ENCODE measurements at regions not wholly inside any gene's neighbourhood (a gene's known extent, or its start where the extent isn't known, plus 50 kb on each side); places are given as distances from the start of the nearest gene placed in this dataset.

DNA sequence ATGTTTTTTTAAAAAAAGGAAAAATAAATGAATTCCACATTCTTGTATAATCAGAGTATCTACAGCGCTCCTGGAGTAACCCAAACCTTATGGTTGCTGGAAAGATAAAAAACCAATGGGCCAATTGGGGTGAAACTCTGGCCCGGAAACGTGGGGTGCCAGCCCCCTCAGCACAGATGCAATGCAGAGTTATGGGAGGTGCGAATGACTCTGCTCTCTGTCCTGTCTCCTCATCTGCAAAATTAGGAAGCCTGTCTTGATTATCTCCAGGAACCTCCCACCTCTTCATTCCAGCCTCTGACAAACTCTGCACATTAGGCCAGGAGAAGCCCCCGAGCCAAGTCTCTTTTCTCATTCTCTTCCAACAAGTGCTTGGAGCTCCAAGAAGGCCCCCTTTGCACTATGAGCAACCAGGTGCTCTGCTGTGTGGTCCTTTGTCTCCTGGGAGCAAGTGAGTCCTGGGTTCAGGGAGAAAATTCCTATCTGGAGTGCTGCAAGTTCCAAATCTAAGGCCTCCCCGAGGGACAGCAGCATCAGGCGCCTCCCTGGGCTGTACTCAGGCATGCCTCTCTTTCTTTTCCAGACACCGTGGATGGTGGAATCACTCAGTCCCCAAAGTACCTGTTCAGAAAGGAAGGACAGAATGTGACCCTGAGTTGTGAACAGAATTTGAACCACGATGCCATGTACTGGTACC is 130.5 kb upstream of the PRSS1 start:
- no peak for ATAC-seq
- Mint-ChIP-seq H3K27me3 (peaks cover 65% of the 10 kb centered on the region), H3K27ac (no peak overlapping the region), H3K9me3 (no peaks in the 10 kb centered on the region), H3K4me1 (no peaks in the 10 kb centered on the region), H3K36me3 (no peaks in the 10 kb centered on the region), H3K4me3 (no peak overlapping the region)

GRCh38 chr7:142616842-142617241 is 132.4 kb upstream of the PRSS1 start:
- Mint-ChIP-seq H3K9me3 (no peaks in the 10 kb centered on the region), H3K4me3 (no peak overlapping the region), H3K4me1 (no peaks in the 10 kb centered on the region), H3K27ac (no peak overlapping the region), H3K27me3 (peaks cover 70% of the 10 kb centered on the region), H3K36me3 (no peaks in the 10 kb centered on the region)
- ATAC-seq: no peak

DNA sequence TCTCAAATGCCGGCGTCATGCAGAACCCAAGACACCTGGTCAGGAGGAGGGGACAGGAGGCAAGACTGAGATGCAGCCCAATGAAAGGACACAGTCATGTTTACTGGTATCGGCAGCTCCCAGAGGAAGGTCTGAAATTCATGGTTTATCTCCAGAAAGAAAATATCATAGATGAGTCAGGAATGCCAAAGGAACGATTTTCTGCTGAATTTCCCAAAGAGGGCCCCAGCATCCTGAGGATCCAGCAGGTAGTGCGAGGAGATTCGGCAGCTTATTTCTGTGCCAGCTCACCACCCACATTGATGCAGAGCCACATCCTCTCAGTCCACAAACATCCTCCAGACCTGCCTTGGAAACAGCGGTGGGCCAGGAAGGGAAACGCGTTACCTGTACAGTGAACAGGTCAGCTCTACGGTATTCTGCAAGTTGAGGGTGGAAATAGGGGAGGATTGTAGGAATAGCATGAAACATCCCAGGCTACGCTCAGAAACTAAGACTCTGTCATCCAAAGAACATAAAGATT is 133.1 kb upstream of the PRSS1 start:
- Mint-ChIP-seq H3K36me3 (no peaks in the 10 kb centered on the region), H3K27ac (no peak overlapping the region), H3K4me1 (no peaks in the 10 kb centered on the region), H3K9me3 (no peaks in the 10 kb centered on the region), H3K27me3 (peaks cover 75% of the 10 kb centered on the region), H3K4me3 (no peak overlapping the region)
- no peak for ATAC-seq

GRCh38 chr7:142615508-142615907 is 133.8 kb upstream of the PRSS1 start:
- no peak overlapping the region for H3K27ac Mint-ChIP-seq

GRCh38 chr7:142614116-142614515 is 135.2 kb upstream of the PRSS1 start:
- Mint-ChIP-seq H3K4me3 (no peak overlapping the region), H3K36me3 (no peaks in the 10 kb centered on the region), H3K27me3 (peaks cover 67% of the 10 kb centered on the region), H3K27ac (no peak overlapping the region), H3K4me1 (no peaks in the 10 kb centered on the region), H3K9me3 (no peaks in the 10 kb centered on the region)
- no peak for ATAC-seq

More at GRCh38 chr7:142615508-142615907, 133.8 kb upstream of the PRSS1 start:
- no peak for ATAC-seq
- H3K27me3 Mint-ChIP-seq: peaks cover 74% of the 10 kb centered on the region
- H3K4me3 Mint-ChIP-seq: no peak overlapping the region
- no peaks in the 10 kb centered on the region for H3K4me1 Mint-ChIP-seq
- H3K9me3 Mint-ChIP-seq: no peaks in the 10 kb centered on the region
- H3K36me3 Mint-ChIP-seq: no peaks in the 10 kb centered on the region

GRCh38 chr7:142612237-142612881 is 136.9 kb upstream of the PRSS1 start:
- Mint-ChIP-seq H3K4me1 (no peaks in the 10 kb centered on the region), H3K36me3 (no peaks in the 10 kb centered on the region), H3K9me3 (no peaks in the 10 kb centered on the region), H3K27ac (no peak overlapping the region), H3K27me3 (peaks cover 66% of the 10 kb centered on the region), H3K4me3 (no peak overlapping the region)
- ATAC-seq: no peak

- H3K36me3 Mint-ChIP-seq: no peaks in the 10 kb centered on the region
- peaks cover 67% of the 10 kb centered on the region for H3K27me3 Mint-ChIP-seq
- H3K27ac Mint-ChIP-seq: no peak overlapping the region
- H3K9me3 Mint-ChIP-seq: no peaks in the 10 kb centered on the region
- H3K4me1 Mint-ChIP-seq: no peaks in the 10 kb centered on the region
- H3K4me3 Mint-ChIP-seq: no peak overlapping the region
- no peak for ATAC-seq
Measured at GRCh38 chr7:142611566-142612236, 137.6 kb upstream of the PRSS1 start.

DNA sequence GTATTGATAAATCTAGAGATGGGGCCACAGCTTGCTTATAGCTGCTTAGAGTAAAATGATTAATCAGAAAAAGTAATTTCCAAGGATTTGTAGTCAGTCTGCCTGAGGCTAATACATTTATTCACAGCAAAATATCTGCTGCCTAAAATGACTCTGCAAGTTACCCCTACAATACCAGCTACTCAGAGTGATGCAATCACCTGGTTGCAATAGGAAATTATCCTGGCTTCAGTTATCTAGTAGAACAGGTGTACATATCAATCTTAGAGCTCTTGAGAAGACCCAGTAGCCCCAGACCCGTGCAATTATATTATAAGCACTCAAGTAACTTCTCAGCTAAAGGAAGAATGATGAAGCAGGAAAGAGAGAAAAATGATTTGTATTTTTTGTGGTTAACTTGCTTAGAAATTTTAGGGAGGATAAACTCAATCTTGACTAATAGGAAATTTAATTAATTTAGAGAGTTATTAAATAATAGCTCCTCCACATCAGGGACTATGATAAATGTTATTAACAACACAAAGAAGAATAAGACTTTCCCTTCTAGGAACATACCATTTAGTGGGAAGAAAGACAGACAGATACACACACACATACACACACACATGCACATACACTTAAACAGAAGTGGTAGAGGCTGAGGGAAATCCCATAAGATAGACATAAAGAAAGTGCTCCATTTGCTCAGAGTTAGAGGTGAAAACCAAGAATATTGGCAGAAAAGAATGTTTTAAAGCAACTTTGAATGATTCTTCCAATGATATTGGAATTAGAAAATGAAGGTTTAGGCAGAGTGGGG is 140.4 kb upstream of the PRSS1 start:
- ATAC-seq: no peak
- Mint-ChIP-seq H3K9me3 (no peaks in the 10 kb centered on the region), H3K4me1 (no peaks in the 10 kb centered on the region), H3K4me3 (no peak overlapping the region), H3K36me3 (no peaks in the 10 kb centered on the region), H3K27ac (no peak overlapping the region), H3K27me3 (peaks cover 51% of the 10 kb centered on the region)

DNA sequence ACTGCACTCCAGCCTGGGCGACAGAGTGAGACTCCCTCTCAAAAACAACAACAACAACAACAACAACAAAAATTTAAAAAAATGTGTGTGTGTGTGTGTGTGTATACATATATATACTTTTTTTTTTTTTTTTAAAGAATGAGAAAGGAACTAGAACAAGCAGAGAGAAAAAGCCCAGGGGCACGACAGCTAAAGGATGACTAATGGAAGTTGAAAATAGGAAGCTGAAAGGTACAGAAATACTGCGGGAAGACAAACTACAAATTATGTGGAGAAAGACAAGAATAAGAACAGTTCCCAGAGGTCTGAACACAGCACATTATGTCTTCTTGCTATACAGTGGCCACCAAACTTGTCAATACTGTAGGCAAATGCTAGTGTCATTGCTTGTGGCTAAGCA is 141.9 kb upstream of the PRSS1 start:
- no peak for ATAC-seq
- no peaks in the 10 kb centered on the region for H3K4me1 Mint-ChIP-seq

DNA sequence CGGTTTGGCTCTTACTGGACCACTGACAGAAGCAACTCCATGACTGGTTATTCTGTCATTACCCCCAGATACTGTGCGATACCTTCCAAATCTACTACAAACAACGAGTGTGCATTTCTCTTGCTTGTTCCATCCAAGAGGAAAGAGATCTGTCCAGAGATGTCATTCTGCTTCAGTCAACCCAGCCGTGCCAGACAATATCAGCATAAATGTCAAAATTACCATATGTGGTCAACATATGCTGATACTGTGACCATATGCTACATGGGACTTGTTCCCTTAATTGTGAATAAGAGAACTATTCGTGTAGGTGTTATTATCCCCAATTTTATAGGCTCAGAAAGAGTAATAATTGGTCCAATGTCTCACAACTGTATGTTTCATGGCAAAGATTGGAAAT is 143.2 kb upstream of the PRSS1 start:
- peaks cover 54% of the 10 kb centered on the region for H3K27me3 Mint-ChIP-seq
- no peaks in the 10 kb centered on the region for H3K9me3 Mint-ChIP-seq
- no peaks in the 10 kb centered on the region for H3K36me3 Mint-ChIP-seq
- no peak overlapping the region for H3K4me3 Mint-ChIP-seq
- no peak for ATAC-seq
- no peak overlapping the region for H3K27ac Mint-ChIP-seq
- H3K4me1 Mint-ChIP-seq: no peaks in the 10 kb centered on the region

More for the DNA sequence above, 141.9 kb upstream of the PRSS1 start:
- H3K36me3 Mint-ChIP-seq: no peaks in the 10 kb centered on the region
- H3K27ac Mint-ChIP-seq: no peak overlapping the region
- no peaks in the 10 kb centered on the region for H3K9me3 Mint-ChIP-seq
- peaks cover 51% of the 10 kb centered on the region for H3K27me3 Mint-ChIP-seq
- no peak overlapping the region for H3K4me3 Mint-ChIP-seq

GRCh38 chr7:142604671-142605070 is 144.6 kb upstream of the PRSS1 start:
- no peak overlapping the region for H3K27ac Mint-ChIP-seq
- no peaks in the 10 kb centered on the region for H3K36me3 Mint-ChIP-seq
- peaks cover 61% of the 10 kb centered on the region for H3K27me3 Mint-ChIP-seq
- ATAC-seq: no peak
- no peaks in the 10 kb centered on the region for H3K4me1 Mint-ChIP-seq
- H3K4me3 Mint-ChIP-seq: no peak overlapping the region
- H3K9me3 Mint-ChIP-seq: no peaks in the 10 kb centered on the region

DNA sequence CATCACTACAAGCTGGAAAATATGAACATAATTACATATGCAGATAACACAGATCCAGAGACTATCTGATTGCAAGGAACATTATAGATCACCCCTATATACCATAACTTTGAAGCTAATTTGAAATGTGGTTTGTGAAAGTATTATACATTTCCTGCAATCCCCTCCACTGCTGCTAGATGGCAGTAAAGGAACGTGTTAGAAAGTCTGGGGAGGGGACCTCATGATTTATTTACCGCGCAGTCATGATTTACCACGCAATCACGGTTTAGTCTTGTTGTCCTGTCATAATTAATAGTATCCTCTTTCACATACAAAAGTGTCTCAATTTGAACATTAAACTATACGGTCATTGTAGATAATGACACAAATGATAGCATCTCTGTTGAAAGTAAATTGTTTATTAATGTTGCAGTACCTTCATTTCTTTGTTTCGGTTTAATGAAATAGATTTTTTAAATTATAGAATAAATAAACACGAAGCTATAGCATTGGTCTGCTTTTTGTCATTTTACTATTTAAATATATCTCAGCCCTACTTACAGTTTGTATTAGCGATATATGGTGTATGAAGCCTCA is 145.3 kb upstream of the PRSS1 start:
- no peak overlapping the region for H3K4me3 Mint-ChIP-seq
- ATAC-seq: no peak
- H3K36me3 Mint-ChIP-seq: no peaks in the 10 kb centered on the region

DNA sequence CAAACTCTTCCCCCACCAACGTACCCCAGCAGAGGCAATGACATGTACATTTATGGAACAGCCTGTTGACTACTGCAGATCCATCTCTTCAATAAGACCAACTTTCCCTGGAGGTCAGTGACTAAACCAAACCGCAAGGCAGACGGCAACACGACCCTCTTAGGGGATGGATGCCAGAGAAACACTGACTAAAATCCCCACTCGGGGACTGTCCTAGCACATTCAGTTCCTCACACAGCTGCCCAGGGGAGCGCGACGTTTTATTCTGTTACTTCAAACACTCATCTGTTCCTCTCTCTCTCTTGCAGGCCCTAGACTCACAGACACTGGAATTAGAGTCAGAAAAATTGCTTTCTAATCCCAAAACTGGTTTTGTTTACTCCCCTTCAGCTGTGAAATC is 146.5 kb upstream of the PRSS1 start:
- Mint-ChIP-seq H3K27me3 (peaks cover 66% of the 10 kb centered on the region), H3K4me3 (no peak overlapping the region), H3K36me3 (no peaks in the 10 kb centered on the region), H3K9me3 (no peaks in the 10 kb centered on the region), H3K27ac (no peak overlapping the region), H3K4me1 (no peaks in the 10 kb centered on the region)
- peak; percentile 80 for ATAC-seq

More for the DNA sequence above, 145.3 kb upstream of the PRSS1 start:
- peaks cover 66% of the 10 kb centered on the region for H3K27me3 Mint-ChIP-seq
- no peaks in the 10 kb centered on the region for H3K4me1 Mint-ChIP-seq
- no peak overlapping the region for H3K27ac Mint-ChIP-seq
- H3K9me3 Mint-ChIP-seq: no peaks in the 10 kb centered on the region

- Mint-ChIP-seq H3K4me1 (no peaks in the 10 kb centered on the region), H3K27me3 (peaks cover 66% of the 10 kb centered on the region), H3K9me3 (no peaks in the 10 kb centered on the region), H3K36me3 (no peaks in the 10 kb centered on the region), H3K27ac (no peak overlapping the region), H3K4me3 (no peak overlapping the region)
- ATAC-seq: no peak
Measured at GRCh38 chr7:142602183-142602582, 147.1 kb upstream of the PRSS1 start.

- Mint-ChIP-seq H3K4me1 (no peaks in the 10 kb centered on the region), H3K9me3 (no peaks in the 10 kb centered on the region), H3K27ac (no peak overlapping the region), H3K36me3 (no peaks in the 10 kb centered on the region), H3K4me3 (no peak overlapping the region), H3K27me3 (peaks cover 66% of the 10 kb centered on the region)
- ATAC-seq: no peak
Measured at GRCh38 chr7:142598297-142598696, 151.0 kb upstream of the PRSS1 start.
